SK-N-SH (cell line): ENCODE measurements at regions not wholly inside any gene's neighbourhood (a gene's known extent, or its start where the extent isn't known, plus 50 kb on each side); places are given as distances from the start of the nearest gene placed in this dataset.

Experiments used
- CTCF ChIA-PET: fragments of 300-600, 350-600 bp; formaldehyde crosslinking; extraction: SDS; loops from one replicate; lab custom pipeline; 2021; lab: Yijun Ruan, JAX
- POLR2A ChIA-PET: fragments of 350-600 bp; sonication (Branson Sonifier 250); formaldehyde crosslinking; extraction: SDS; loops from one replicate; lab custom pipeline; 2020; ENCODE audit warnings: antibody characterized with exemption, inconsistent platforms; lab: Yijun Ruan, JAX
- DNase-seq: peaks from one replicate; pipeline ENCODE4 v3.0.0; 2012
- H2AFZ ChIP-seq: fragments of 200-600 bp; sonication (generic); 2 replicates; pipeline ENCODE4 v1.8.1; 2016; ENCODE audit warnings: antibody characterized with exemption, mild to moderate bottlenecking, low read depth
- H3F3A ChIP-seq: fragments of 200-600 bp; sonication (generic); replicated peaks from 2 replicates; pipeline ENCODE3; 2016; ENCODE audit warnings: antibody characterized with exemption, mild to moderate bottlenecking; ENCODE audit not compliant: insufficient read depth
- H3K27ac ChIP-seq, 2 experiments: fragments of 200-500 bp in 1 of 2; fragments of 200-600 bp in 1 of 2; sonication (Bioruptor generic) in 1 of 2; sonication (generic), shearing (Covaris generic) in 1 of 2; 2 replicates each; pipeline versions ENCODE4 v1.5.1 to v1.6.1; 2014 to 2016; ENCODE audit warnings: low read depth in 2 of 2, inconsistent platforms in 1 of 2, low read length in 1 of 2, mild to moderate bottlenecking in 1 of 2, mixed read lengths in 1 of 2
- H3K27me3 ChIP-seq: fragments of 200-600 bp; sonication (generic), shearing (Covaris generic); 2 replicates; pipeline ENCODE4 v1.6.1; 2016; ENCODE audit warnings: mixed run types; ENCODE audit not compliant: insufficient read depth
- H3K36me3 ChIP-seq, 2 experiments: fragments of 200-500 bp in 1 of 2; fragments of 200-600 bp in 1 of 2; sonication (Bioruptor generic) in 1 of 2; sonication (generic) in 1 of 2; replicated peaks in 1 of 2; 2 replicates each; pipeline versions ENCODE3 to v1.5.1; 2014 to 2016; ENCODE audit warnings: low read length in 1 of 2, mild to moderate bottlenecking in 1 of 2; ENCODE audit not compliant: insufficient read depth in 2 of 2, control insufficient read depth in 1 of 2
- H3K4me1 ChIP-seq, 2 experiments: fragments of 200-500 bp in 1 of 2; fragments of 200-600 bp in 1 of 2; sonication (Bioruptor generic) in 1 of 2; sonication (generic), shearing (Covaris generic) in 1 of 2; 2 replicates each; pipeline versions ENCODE4 v1.5.1 to v1.6.1; 2014 to 2016; ENCODE audit warnings: low read depth in 1 of 2, low read length in 1 of 2, mixed run types in 1 of 2; ENCODE audit not compliant: insufficient read depth in 2 of 2, control insufficient read depth in 1 of 2
- H3K4me2 ChIP-seq: fragments of 200-600 bp; sonication (generic), shearing (Covaris generic); 2 replicates; pipeline ENCODE4 v1.6.1; 2017; ENCODE audit warnings: mixed run types
- H3K4me3 ChIP-seq, 2 experiments: fragments of 200-500 bp in 1 of 2; fragments of 200-600 bp in 1 of 2; sonication (Bioruptor generic) in 1 of 2; sonication (generic), shearing (Covaris generic) in 1 of 2; 2 replicates each; pipeline versions ENCODE4 v1.5.1 to v1.8.1; 2014 to 2016; ENCODE audit warnings: low read depth in 2 of 2, inconsistent platforms in 1 of 2, low read length in 1 of 2, mild to moderate bottlenecking in 1 of 2, mixed read lengths in 1 of 2, moderate library complexity in 1 of 2
- H3K79me2 ChIP-seq: fragments of 200-600 bp; sonication (generic); 2 replicates; pipeline ENCODE4 v1.8.1; 2017; ENCODE audit warnings: mild to moderate bottlenecking; ENCODE audit not compliant: insufficient read depth
- H3K9ac ChIP-seq: fragments of 200-600 bp; sonication (generic); 2 replicates; pipeline ENCODE4 v1.6.1; 2017; ENCODE audit warnings: mixed run types
- H3K9me2 ChIP-seq: fragments of 200-600 bp; sonication (generic); 2 replicates; pipeline ENCODE4 v1.6.1; 2017; ENCODE audit warnings: mixed run types
- H3K9me3 ChIP-seq: fragments of 200-600 bp; sonication (generic); 2 replicates; pipeline ENCODE4 v1.6.1; 2017; ENCODE audit warnings: mixed run types, mild to moderate bottlenecking, moderate library complexity
- H4K20me1 ChIP-seq: fragments of 200-600 bp; sonication (generic); 2 replicates; pipeline ENCODE4 v1.6.1; 2017; ENCODE audit warnings: mild to moderate bottlenecking, mixed run types; ENCODE audit not compliant: insufficient read depth
- CHD2 ChIP-seq: fragments of 150-350 bp; IDR thresholded peaks from 2 replicates; pipeline ENCODE4 v1.6.1; 2018; ENCODE audit warnings: low read length; ENCODE audit not compliant: partially characterized antibody
- ELF1 ChIP-seq: IDR thresholded peaks from 2 replicates; pipeline ENCODE4 v1.4.0; 2012
- EZH2phosphoT487 ChIP-seq: fragments of 200-600 bp; sonication (generic); IDR thresholded peaks from 2 replicates; pipeline ENCODE4 v1.6.1; 2017; ENCODE audit warnings: low read depth, mixed run types, mild to moderate bottlenecking, antibody characterized with exemption, moderate library complexity, borderline replicate concordance
- FOSL2 ChIP-seq: IDR thresholded peaks from 2 replicates; pipeline ENCODE4 v1.4.0; 2012; ENCODE audit warnings: low read depth, mild to moderate bottlenecking, moderate library complexity, borderline replicate concordance
- FOXJ3 ChIP-seq: sonication (generic); formaldehyde crosslinking; IDR thresholded peaks from 2 replicates; pipeline ENCODE4 v1.5.1; 2020; ENCODE audit warnings: mild to moderate bottlenecking, missing genetic modification reagents
- GABPA ChIP-seq: IDR thresholded peaks from 2 replicates; pipeline ENCODE4 v1.4.0; 2012; ENCODE audit warnings: low read depth, mild to moderate bottlenecking
- GATA2 ChIP-seq: sonication (generic); formaldehyde crosslinking; IDR thresholded peaks from 2 replicates; pipeline ENCODE4 v1.5.0; 2020; ENCODE audit warnings: mild to moderate bottlenecking, missing genetic modification reagents
- JUND ChIP-seq: IDR thresholded peaks from 2 replicates; pipeline ENCODE4 v1.4.0; 2012
- NFIC ChIP-seq: IDR thresholded peaks from 2 replicates; pipeline ENCODE4 v1.4.0; 2012; ENCODE audit warnings: borderline replicate concordance
- NRF1 ChIP-seq: IDR thresholded peaks from 2 replicates; pipeline ENCODE4 v1.6.1; 2012; ENCODE audit warnings: low read depth, mild to moderate bottlenecking, low read length
- POLR2AphosphoS5 ChIP-seq: IDR thresholded peaks from 2 replicates; pipeline ENCODE4 v1.6.1; 2012; ENCODE audit warnings: low read depth, low read length
- RAD21 ChIP-seq: IDR thresholded peaks from 2 replicates; pipeline ENCODE4 v1.6.1; 2012; ENCODE audit warnings: mild to moderate bottlenecking, low read length
- RCOR1 ChIP-seq: fragments of 150-350 bp; IDR thresholded peaks from 2 replicates; pipeline ENCODE4 v1.6.1; 2017; ENCODE audit warnings: antibody characterized with exemption, low read length
- RFX5 ChIP-seq: IDR thresholded peaks from 2 replicates; pipeline ENCODE4 v1.6.1; 2012; ENCODE audit warnings: mild to moderate bottlenecking, improper control_type of control experiment, low read length
- RXRA ChIP-seq: IDR thresholded peaks from 2 replicates; pipeline ENCODE4 v1.4.0; 2012; ENCODE audit warnings: low read depth, mild to moderate bottlenecking, borderline replicate concordance
- TAF1 ChIP-seq: IDR thresholded peaks from 2 replicates; pipeline ENCODE4 v1.6.1; 2012; ENCODE audit warnings: low read depth, mild to moderate bottlenecking, low read length, moderate library complexity, borderline replicate concordance
- WGBS: methylation state at CpG from one replicate; pipeline ENCODE4 v1.1.6; 2017; ENCODE audit warnings: low lambda C conversion rate; 5-methylcytosine and 5-hydroxymethylcytosine counted together
- TF ChIP-seq, protein P1 (sequence below): fragments of 150-350 bp; IDR thresholded peaks from 2 replicates; pipeline ENCODE4 v1.6.1; 2016; ENCODE audit warnings: mild to moderate bottlenecking, low read depth, low read length
- TF ChIP-seq, protein P2 (sequence below): IDR thresholded peaks from 2 replicates; pipeline ENCODE4 v1.4.0; 2012; ENCODE audit warnings: low read depth, borderline replicate concordance
- TF ChIP-seq, protein P3 (sequence below): IDR thresholded peaks from 2 replicates; pipeline ENCODE4 v1.4.0; 2012; ENCODE audit warnings: low read depth, borderline replicate concordance
- TF ChIP-seq, protein P4 (sequence below): fragments of 200-600 bp; sonication (generic); IDR thresholded peaks from 2 replicates; pipeline ENCODE4 v1.6.1; 2017; ENCODE audit warnings: antibody characterized with exemption, mild to moderate bottlenecking, moderate library complexity

DNA sequence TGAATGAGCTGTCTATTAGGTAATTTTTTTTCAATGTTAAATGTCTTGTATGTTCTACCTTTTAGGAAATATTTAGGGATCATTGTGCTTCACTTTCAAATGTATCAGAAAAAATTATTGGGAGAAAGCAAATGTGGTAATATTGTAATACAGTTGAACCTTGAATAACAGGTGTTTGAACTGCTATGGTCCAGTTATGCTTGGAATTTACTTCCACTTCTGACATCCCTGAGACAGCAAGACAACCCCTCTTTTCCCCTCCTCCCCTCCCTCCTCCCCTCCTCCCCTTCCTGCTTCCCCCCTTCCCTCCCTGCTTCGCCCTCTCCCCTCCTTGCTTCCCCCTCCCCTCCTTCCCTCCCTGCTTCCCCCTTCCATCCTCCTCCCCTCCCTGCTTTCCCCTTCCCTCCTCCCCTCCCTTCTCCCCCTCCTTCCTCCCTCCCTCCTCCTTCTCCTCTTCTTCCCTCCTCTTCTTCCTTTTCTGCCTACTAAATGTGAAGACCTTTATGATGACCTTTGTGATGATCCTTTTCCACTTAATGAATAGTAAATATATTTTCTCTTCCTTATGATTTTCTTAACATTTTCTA, 146.6 kb downstream of the FGF1 start:
- Histone ChIP-seq H4K20me1 (no peaks in the 10 kb centered on the region), H3K9ac (no peak overlapping the region), H3K9me2 (no peaks in the 10 kb centered on the region), H3K9me3 (0 out of 2 replicates have a peak, but pooled peaks cover 9% of the 10 kb centered on the region), H3K27ac (no peak overlapping the region), H3K27me3 (no peaks in the 10 kb centered on the region), H3K36me3 (peaks cover 0 to 6% of the 10 kb centered on the region in 2 experiments), H3K4me1 (peaks cover 17 to 23% of the 10 kb centered on the region in 2 experiments), H3F3A (peaks cover 13% of the 10 kb centered on the region), H3K4me2 (no peak overlapping the region), H3K79me2 (no peaks in the 10 kb centered on the region), H2AFZ (no peak overlapping the region), H3K4me3 (no peak overlapping the region)
- TF ChIP-seq ELF1 (no peak), RFX5 (no peak), GABPA (no peak), POLR2AphosphoS5 (no peak), NRF1 (no peak), RAD21 (no peak), RCOR1 (no peak), EZH2phosphoT487 (no peak), GATA2 (no peak), NFIC (no peak), JUND (no peak), TAF1 (no peak), RXRA (no peak), FOXJ3 (CRISPR knock-in tag) (no peak), FOSL2 (no peak), CHD2 (no peak)
- TF ChIP-seq, protein P1, sequence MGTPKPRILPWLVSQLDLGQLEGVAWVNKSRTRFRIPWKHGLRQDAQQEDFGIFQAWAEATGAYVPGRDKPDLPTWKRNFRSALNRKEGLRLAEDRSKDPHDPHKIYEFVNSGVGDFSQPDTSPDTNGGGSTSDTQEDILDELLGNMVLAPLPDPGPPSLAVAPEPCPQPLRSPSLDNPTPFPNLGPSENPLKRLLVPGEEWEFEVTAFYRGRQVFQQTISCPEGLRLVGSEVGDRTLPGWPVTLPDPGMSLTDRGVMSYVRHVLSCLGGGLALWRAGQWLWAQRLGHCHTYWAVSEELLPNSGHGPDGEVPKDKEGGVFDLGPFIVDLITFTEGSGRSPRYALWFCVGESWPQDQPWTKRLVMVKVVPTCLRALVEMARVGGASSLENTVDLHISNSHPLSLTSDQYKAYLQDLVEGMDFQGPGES: no peak
- TF ChIP-seq, protein P2, sequence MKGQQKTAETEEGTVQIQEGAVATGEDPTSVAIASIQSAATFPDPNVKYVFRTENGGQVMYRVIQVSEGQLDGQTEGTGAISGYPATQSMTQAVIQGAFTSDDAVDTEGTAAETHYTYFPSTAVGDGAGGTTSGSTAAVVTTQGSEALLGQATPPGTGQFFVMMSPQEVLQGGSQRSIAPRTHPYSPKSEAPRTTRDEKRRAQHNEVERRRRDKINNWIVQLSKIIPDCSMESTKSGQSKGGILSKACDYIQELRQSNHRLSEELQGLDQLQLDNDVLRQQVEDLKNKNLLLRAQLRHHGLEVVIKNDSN: no peak
- TF ChIP-seq, protein P3, sequence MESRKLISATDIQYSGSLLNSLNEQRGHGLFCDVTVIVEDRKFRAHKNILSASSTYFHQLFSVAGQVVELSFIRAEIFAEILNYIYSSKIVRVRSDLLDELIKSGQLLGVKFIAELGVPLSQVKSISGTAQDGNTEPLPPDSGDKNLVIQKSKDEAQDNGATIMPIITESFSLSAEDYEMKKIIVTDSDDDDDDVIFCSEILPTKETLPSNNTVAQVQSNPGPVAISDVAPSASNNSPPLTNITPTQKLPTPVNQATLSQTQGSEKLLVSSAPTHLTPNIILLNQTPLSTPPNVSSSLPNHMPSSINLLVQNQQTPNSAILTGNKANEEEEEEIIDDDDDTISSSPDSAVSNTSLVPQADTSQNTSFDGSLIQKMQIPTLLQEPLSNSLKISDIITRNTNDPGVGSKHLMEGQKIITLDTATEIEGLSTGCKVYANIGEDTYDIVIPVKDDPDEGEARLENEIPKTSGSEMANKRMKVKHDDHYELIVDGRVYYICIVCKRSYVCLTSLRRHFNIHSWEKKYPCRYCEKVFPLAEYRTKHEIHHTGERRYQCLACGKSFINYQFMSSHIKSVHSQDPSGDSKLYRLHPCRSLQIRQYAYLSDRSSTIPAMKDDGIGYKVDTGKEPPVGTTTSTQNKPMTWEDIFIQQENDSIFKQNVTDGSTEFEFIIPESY: no peak
- TF ChIP-seq, protein P4, sequence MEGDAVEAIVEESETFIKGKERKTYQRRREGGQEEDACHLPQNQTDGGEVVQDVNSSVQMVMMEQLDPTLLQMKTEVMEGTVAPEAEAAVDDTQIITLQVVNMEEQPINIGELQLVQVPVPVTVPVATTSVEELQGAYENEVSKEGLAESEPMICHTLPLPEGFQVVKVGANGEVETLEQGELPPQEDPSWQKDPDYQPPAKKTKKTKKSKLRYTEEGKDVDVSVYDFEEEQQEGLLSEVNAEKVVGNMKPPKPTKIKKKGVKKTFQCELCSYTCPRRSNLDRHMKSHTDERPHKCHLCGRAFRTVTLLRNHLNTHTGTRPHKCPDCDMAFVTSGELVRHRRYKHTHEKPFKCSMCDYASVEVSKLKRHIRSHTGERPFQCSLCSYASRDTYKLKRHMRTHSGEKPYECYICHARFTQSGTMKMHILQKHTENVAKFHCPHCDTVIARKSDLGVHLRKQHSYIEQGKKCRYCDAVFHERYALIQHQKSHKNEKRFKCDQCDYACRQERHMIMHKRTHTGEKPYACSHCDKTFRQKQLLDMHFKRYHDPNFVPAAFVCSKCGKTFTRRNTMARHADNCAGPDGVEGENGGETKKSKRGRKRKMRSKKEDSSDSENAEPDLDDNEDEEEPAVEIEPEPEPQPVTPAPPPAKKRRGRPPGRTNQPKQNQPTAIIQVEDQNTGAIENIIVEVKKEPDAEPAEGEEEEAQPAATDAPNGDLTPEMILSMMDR: no peak
- POLR2A ChIA-PET: no interaction called here
- DNase-seq: no peak
- WGBS: 79% methylated on average over 1 of the region's 1 CpG
- CTCF ChIA-PET: interaction anchor here (1.1 kb wide), 1 partner anchor 10 kb away, joined by 5 read pairs; no protein-coding TSS in a partner anchor
